B cell (primary cell): ENCODE measurements at regions not wholly inside any gene's neighbourhood (a gene's known extent, or its start where the extent isn't known, plus 50 kb on each side); places are given as distances from the start of the nearest gene placed in this dataset.

Experiments used
- ATAC-seq: fragments of 200-7000 bp; cut with Tn5 transposase; one replicate; pipeline ENCODE4 v1.10.0; 2021; ENCODE audit warnings: low read depth, mild to moderate bottlenecking, moderate number of reproducible peaks, moderate library complexity
- CTCF ChIA-PET: fragments of 350-600 bp; sonication (Branson Sonifier 250); formaldehyde crosslinking; loops from one replicate; lab custom pipeline; 2021; ENCODE audit warnings: antibody characterized with exemption, inconsistent platforms; lab: Charles Lee
- POLR2A ChIA-PET: fragments of 350-600 bp; sonication (Branson Sonifier 250); formaldehyde crosslinking; loops from one replicate; lab custom pipeline; 2021; ENCODE audit warnings: antibody characterized with exemption; lab: Charles Lee
- DNase-seq: peaks from one replicate; pipeline ENCODE4 v3.0.0; 2013
- H2AFZ ChIP-seq: 2 replicates; pipeline ENCODE4 v1.6.1; 2012; ENCODE audit warnings: mild to moderate bottlenecking, low read depth, low read length; ENCODE audit not compliant: insufficient read depth, poor library complexity, severe bottlenecking
- H3K27ac ChIP-seq, 2 donors: 1 replicate in 1 of 2; 2 replicates in 1 of 2; pipeline ENCODE4 v1.5.1; 2012 to 2013; ENCODE audit warnings: low read length in 2 of 2, mild to moderate bottlenecking in 2 of 2, moderate library complexity in 1 of 2
- H3K27me3 ChIP-seq, 4 experiments: fragments of 200-600 bp in 1 of 4; sonication (generic) in 1 of 4; replicated peaks in 1 of 4; 1 replicate in 2 of 4; 2 replicates in 2 of 4; pipeline versions ENCODE4 v1.6.1 to v1.7.0; 2013 to 2016; ENCODE audit warnings: low read length in 3 of 4, mild to moderate bottlenecking in 2 of 4, mixed read lengths in 1 of 4, moderate library complexity in 1 of 4; ENCODE audit not compliant: insufficient read depth in 4 of 4, control insufficient read depth in 3 of 4; ENCODE audit errors: control extremely low read depth in 1 of 4
- H3K36me3 ChIP-seq, 2 experiments: replicated peaks in 1 of 2; 1 replicate in 1 of 2; 2 replicates in 1 of 2; pipeline versions ENCODE4 v1.6.1 to v1.7.1; 2013; ENCODE audit warnings: low read length in 1 of 2; ENCODE audit not compliant: insufficient read depth in 2 of 2, control insufficient read depth in 1 of 2; ENCODE audit errors: control extremely low read depth in 1 of 2, extremely low read depth in 1 of 2
- H3K4me1 ChIP-seq, 2 donors: fragments of 200-600 bp in 1 of 2; sonication (generic) in 1 of 2; 1 replicate in 1 of 2; 2 replicates in 1 of 2; pipeline versions ENCODE4 v1.5.1 to v1.6.1; 2013 to 2017; ENCODE audit warnings: low read length in 2 of 2; ENCODE audit not compliant: control insufficient read depth in 2 of 2, insufficient read depth in 2 of 2
- H3K4me2 ChIP-seq: replicated peaks from 2 replicates; pipeline ENCODE3; 2012; ENCODE audit warnings: mild to moderate bottlenecking, low read depth, low read length; ENCODE audit not compliant: poor library complexity, severe bottlenecking
- H3K4me3 ChIP-seq, 5 experiments: fragments of 200-600 bp in 1 of 5; sonication (generic) in 1 of 5; 1 replicate in 3 of 5; 2 replicates in 2 of 5; pipeline versions ENCODE4 v1.5.1 to v1.7.0; 2011 to 2016; ENCODE audit warnings: low read length in 4 of 5, mild to moderate bottlenecking in 4 of 5, low read depth in 2 of 5, control low read depth in 1 of 5, moderate library complexity in 1 of 5; ENCODE audit not compliant: insufficient read depth in 1 of 5; ENCODE audit errors: control extremely low read depth in 1 of 5, extremely low read depth in 1 of 5
- H3K79me2 ChIP-seq: fragments of 200-600 bp; sonication (generic); one replicate; pipeline ENCODE4 v1.6.0; 2016; ENCODE audit warnings: low read length; ENCODE audit not compliant: control insufficient read depth, insufficient read depth
- H3K9ac ChIP-seq: fragments of 200-600 bp; sonication (generic); 2 replicates; pipeline ENCODE4 v1.6.1; 2017; ENCODE audit warnings: mild to moderate bottlenecking, low read length, moderate library complexity
- H3K9me3 ChIP-seq, 3 donors: one replicate each; pipeline versions ENCODE4 v1.6.1 to v1.7.1; 2013; ENCODE audit warnings: low read length in 2 of 3; ENCODE audit not compliant: control insufficient read depth in 2 of 3, insufficient read depth in 1 of 3; ENCODE audit errors: control extremely low read depth in 1 of 3
- H4K20me1 ChIP-seq: 2 replicates; pipeline ENCODE4 v1.6.0; 2012; ENCODE audit warnings: mild to moderate bottlenecking, low read length; ENCODE audit not compliant: insufficient read depth, control insufficient read depth, poor library complexity, severe bottlenecking
- H3K27ac Mint-ChIP-seq: one replicate; pipeline ENCODE4 v1.8.0; 2021; ENCODE audit warnings: mixed read lengths
- H3K27me3 Mint-ChIP-seq: one replicate; pipeline ENCODE4 v1.8.0; 2021; ENCODE audit warnings: mixed read lengths
- H3K4me1 Mint-ChIP-seq: one replicate; pipeline ENCODE4 v1.8.0; 2021; ENCODE audit warnings: mixed read lengths
- H3K4me3 Mint-ChIP-seq: one replicate; pipeline ENCODE4 v1.8.0; 2021; ENCODE audit warnings: mixed read lengths
- H3K9me3 Mint-ChIP-seq: one replicate; pipeline ENCODE4 v1.8.0; 2022; ENCODE audit warnings: mixed read lengths; ENCODE audit not compliant: insufficient read depth
- CTCF ChIP-seq: fragments of 200-600 bp; IDR thresholded peaks from one replicate; pipeline ENCODE4 v1.8.0; 2022; ENCODE audit warnings: antibody characterized with exemption, mild to moderate bottlenecking
- EZH2 ChIP-seq: IDR thresholded peaks from 2 replicates; pipeline ENCODE4 v1.6.1; 2012; ENCODE audit warnings: borderline replicate concordance, low read depth, mild to moderate bottlenecking, moderate library complexity, low read length; ENCODE audit not compliant: insufficient read depth, poor library complexity, severe bottlenecking
- WGBS: methylation state at CpG from one replicate; pipeline ENCODE4 v1.1.5; 2013; ENCODE audit warnings: missing lambda C conversion rate; ENCODE audit not compliant: insufficient coverage; 5-methylcytosine and 5-hydroxymethylcytosine counted together
- intact Hi-C: fragments of 100-400 bp; cut with micrococcal nuclease; formaldehyde crosslinking; loops from one replicate; pipeline ENCODE4 v1.10.0; 2022

GRCh38 chr1:208717525-208717924 lies 473.3 kb upstream of the PLXNA2 start:
- Histone ChIP-seq H3K4me3 (no peak overlapping the region), H3K4me2 (no peak overlapping the region), H3K36me3 (no peaks in the 10 kb centered on the region), H3K27ac (no peak overlapping the region), H2AFZ (no peak overlapping the region), H3K4me1 (no peaks in the 10 kb centered on the region), H3K27me3 (no peaks in the 10 kb centered on the region), H4K20me1 (no peaks in the 10 kb centered on the region), H3K9me3 (peaks cover 8 to 13% (median 9%) of the 10 kb centered on the region in 3 donors), H3K79me2 (no peaks in the 10 kb centered on the region), H3K9ac (no peak overlapping the region)
- 88% methylated on average over 2 of the region's 5 CpGs for WGBS
- CTCF ChIA-PET = no interaction called here
- no peaks in the 10 kb centered on the region for H3K4me1 Mint-ChIP-seq
- intact Hi-C loops = no loop called here
- no peak overlapping the region for H3K27ac Mint-ChIP-seq
- POLR2A ChIA-PET = no interaction called here
- ATAC-seq (no peak), DNase-seq (no peak)
- TF ChIP-seq EZH2 = no peak
- no peak for TF ChIP-seq CTCF
- H3K27me3 Mint-ChIP-seq = peaks cover 18% of the 10 kb centered on the region
- H3K9me3 Mint-ChIP-seq = peaks cover 12% of the 10 kb centered on the region
- no peak overlapping the region for H3K4me3 Mint-ChIP-seq

DNA sequence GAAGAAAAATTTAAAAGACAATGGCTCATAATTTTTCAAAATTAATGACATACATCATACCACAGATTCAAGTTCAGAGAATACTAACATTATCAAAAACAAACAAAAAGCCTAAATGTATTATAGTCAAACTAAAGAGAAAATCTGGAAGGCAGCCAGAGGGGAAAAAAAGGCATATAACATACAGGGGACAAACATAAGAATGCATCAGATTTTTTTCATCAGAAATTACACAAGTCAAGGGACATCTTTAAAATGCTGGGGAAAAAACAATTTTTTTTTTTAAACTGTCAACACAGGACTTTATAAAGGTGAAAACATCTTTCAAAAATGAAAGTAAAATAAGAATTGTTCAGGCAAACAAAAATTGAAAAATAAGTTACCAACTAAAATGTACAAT lies 478.4 kb upstream of the PLXNA2 start:
- no peak for TF ChIP-seq CTCF
- H3K4me3 Mint-ChIP-seq = no peak overlapping the region
- ChIA-PET CTCF (no interaction called here), POLR2A (no interaction called here)
- no peaks in the 10 kb centered on the region for H3K79me2 ChIP-seq
- ATAC-seq = no peak
- H3K27me3 Mint-ChIP-seq = peaks cover 11% of the 10 kb centered on the region
- DNase-seq = no peak
- H3K9me3 Mint-ChIP-seq = peaks cover 13% of the 10 kb centered on the region
- H3K4me3 ChIP-seq = no peak overlapping the region
- no peaks in the 10 kb centered on the region for H4K20me1 ChIP-seq
- no peak overlapping the region for H3K4me2 ChIP-seq
- H3K27ac ChIP-seq = no peak overlapping the region
- H3K9ac ChIP-seq = no peak overlapping the region
- intact Hi-C loops = no loop called here
- no peak overlapping the region for H3K27ac Mint-ChIP-seq
- H3K4me1 Mint-ChIP-seq = no peaks in the 10 kb centered on the region
- no peaks in the 10 kb centered on the region for H3K4me1 ChIP-seq
- no peak overlapping the region for H2AFZ ChIP-seq
- H3K36me3 ChIP-seq = no peaks in the 10 kb centered on the region
- H3K27me3 ChIP-seq = no peaks in the 10 kb centered on the region
- peaks cover 9 to 26% (median 13%) of the 10 kb centered on the region in 3 donors for H3K9me3 ChIP-seq
